ENCODE measurements at regions not wholly inside any gene's neighbourhood (a gene's known extent, or its start where the extent isn't known, plus 50 kb on each side); places are given as distances from the start of the nearest gene placed in this dataset.

- no peak overlapping the region for H3K9ac ChIP-seq (ENCODE audit: low read length)
- no peaks in the 10 kb centered on the region for H3K36me3 ChIP-seq (replicated peaks; ENCODE audit: insufficient read depth, low read length)
- no peak for TF ChIP-seq EZH2 (optimal IDR thresholded peaks at IDR 0.05; ENCODE audit: low read depth, low read length)
- TF ChIP-seq EZH2phosphoT487 (IDR thresholded peaks at IDR 0.05; ENCODE audit: low read length) = no peak
- TF ChIP-seq, protein P1, sequence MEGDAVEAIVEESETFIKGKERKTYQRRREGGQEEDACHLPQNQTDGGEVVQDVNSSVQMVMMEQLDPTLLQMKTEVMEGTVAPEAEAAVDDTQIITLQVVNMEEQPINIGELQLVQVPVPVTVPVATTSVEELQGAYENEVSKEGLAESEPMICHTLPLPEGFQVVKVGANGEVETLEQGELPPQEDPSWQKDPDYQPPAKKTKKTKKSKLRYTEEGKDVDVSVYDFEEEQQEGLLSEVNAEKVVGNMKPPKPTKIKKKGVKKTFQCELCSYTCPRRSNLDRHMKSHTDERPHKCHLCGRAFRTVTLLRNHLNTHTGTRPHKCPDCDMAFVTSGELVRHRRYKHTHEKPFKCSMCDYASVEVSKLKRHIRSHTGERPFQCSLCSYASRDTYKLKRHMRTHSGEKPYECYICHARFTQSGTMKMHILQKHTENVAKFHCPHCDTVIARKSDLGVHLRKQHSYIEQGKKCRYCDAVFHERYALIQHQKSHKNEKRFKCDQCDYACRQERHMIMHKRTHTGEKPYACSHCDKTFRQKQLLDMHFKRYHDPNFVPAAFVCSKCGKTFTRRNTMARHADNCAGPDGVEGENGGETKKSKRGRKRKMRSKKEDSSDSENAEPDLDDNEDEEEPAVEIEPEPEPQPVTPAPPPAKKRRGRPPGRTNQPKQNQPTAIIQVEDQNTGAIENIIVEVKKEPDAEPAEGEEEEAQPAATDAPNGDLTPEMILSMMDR (IDR thresholded peaks at IDR 0.05; ENCODE audit: low read length) = no peak
- no peaks in the 10 kb centered on the region for H3F3A ChIP-seq (ENCODE audit: insufficient read depth, low read length)
- H3K4me3 ChIP-seq (ENCODE audit: low read length) = no peak overlapping the region
- no peaks in the 10 kb centered on the region for H3K9me3 ChIP-seq (replicated peaks; ENCODE audit: insufficient read depth, low read length)
- no peaks in the 10 kb centered on the region for H3K9me2 ChIP-seq (replicated peaks; ENCODE audit: insufficient read depth, low read length)
- peaks cover 90% of the 10 kb centered on the region for H3K27me3 ChIP-seq (replicated peaks; ENCODE audit: insufficient read depth, low read length)
- H2AFZ ChIP-seq (ENCODE audit: low read length) = no peak overlapping the region
- no peak overlapping the region for H3K27ac ChIP-seq (ENCODE audit: low read length)
- DNase-seq = no peak
- H3K4me2 ChIP-seq (ENCODE audit: low read depth, low read length) = no peak overlapping the region
- H3K79me2 ChIP-seq (ENCODE audit: low read length) = no peaks in the 10 kb centered on the region
- H4K20me1 ChIP-seq (ENCODE audit: insufficient read depth, low read length) = no peaks in the 10 kb centered on the region
- H3K4me1 ChIP-seq (ENCODE audit: low read length) = no peaks in the 10 kb centered on the region
These were observed 167.5 kb downstream of the URI1 start for GRCh38 chr19:30109565-30109964.

DNA sequence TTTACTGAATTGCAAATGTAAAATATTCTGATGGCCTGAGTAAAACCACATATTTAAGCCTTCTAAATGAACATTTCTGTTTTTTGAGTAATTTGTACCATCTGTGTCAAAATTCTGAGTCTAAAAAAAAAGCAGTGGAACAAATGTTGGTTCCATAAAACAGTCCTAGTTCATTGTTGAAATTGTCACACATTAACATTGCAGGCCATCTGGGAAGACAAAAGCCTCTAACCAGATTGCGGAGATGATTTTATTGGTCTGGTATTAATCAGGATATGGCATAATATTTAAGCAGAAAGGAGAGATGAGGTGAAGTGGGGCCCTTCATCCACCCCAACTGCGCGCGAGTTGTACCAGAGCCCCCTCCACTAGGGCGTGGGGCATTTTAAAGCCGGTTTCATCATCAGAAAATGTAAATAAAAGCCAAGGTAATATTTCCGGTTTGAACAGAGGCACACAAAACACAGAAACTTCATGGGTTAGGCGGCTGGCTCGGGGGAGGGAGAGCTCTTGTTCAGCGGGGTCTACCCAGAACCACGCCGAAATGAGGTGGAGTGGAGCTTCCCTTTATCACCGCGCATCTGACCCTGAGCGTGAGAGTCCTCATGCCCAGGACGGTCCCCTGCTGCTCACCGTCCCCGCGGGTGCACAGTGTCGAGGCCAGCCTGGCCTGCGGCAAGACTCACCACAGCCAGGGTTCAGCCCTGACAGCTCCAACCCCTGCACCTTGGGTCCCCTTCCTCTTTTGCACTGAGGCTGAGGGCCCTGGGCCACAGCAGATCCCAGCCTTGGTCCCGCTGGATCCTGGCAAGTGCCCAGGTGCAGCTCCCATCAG lies 169.2 kb downstream of the URI1 start:
- Histone ChIP-seq H3K9me2 (replicated peaks; ENCODE audit: insufficient read depth, low read length) (no peaks in the 10 kb centered on the region), H4K20me1 (ENCODE audit: insufficient read depth, low read length) (no peaks in the 10 kb centered on the region), H3K4me1 (ENCODE audit: low read length) (no peaks in the 10 kb centered on the region), H3K27ac (ENCODE audit: low read length) (no peak overlapping the region), H3K9me3 (replicated peaks; ENCODE audit: insufficient read depth, low read length) (no peaks in the 10 kb centered on the region), H3K79me2 (ENCODE audit: low read length) (no peaks in the 10 kb centered on the region), H2AFZ (ENCODE audit: low read length) (no peak overlapping the region), H3K27me3 (replicated peaks; ENCODE audit: insufficient read depth, low read length) (peaks cover 90% of the 10 kb centered on the region), H3K36me3 (replicated peaks; ENCODE audit: insufficient read depth, low read length) (no peaks in the 10 kb centered on the region), H3K9ac (ENCODE audit: low read length) (no peak overlapping the region), H3K4me3 (ENCODE audit: low read length) (no peak overlapping the region), H3F3A (ENCODE audit: insufficient read depth, low read length) (no peaks in the 10 kb centered on the region), H3K4me2 (ENCODE audit: low read depth, low read length) (no peak overlapping the region)
- no peak for DNase-seq
- TF ChIP-seq EZH2 (optimal IDR thresholded peaks at IDR 0.05; ENCODE audit: low read depth, low read length) (no peak), EZH2phosphoT487 (IDR thresholded peaks at IDR 0.05; ENCODE audit: low read length) (no peak)
- TF ChIP-seq, protein P1 (IDR thresholded peaks at IDR 0.05; ENCODE audit: low read length) = no peak

- Histone ChIP-seq H2AFZ (ENCODE audit: low read length) (no peak overlapping the region), H3K79me2 (ENCODE audit: low read length) (no peaks in the 10 kb centered on the region), H3K4me1 (ENCODE audit: low read length) (no peaks in the 10 kb centered on the region), H3K36me3 (replicated peaks; ENCODE audit: insufficient read depth, low read length) (no peaks in the 10 kb centered on the region), H3K27ac (ENCODE audit: low read length) (no peak overlapping the region), H3K9ac (ENCODE audit: low read length) (no peak overlapping the region), H3K9me2 (replicated peaks; ENCODE audit: insufficient read depth, low read length) (no peaks in the 10 kb centered on the region), H3K9me3 (replicated peaks; ENCODE audit: insufficient read depth, low read length) (no peaks in the 10 kb centered on the region), H3K27me3 (replicated peaks; ENCODE audit: insufficient read depth, low read length) (peaks cover 85% of the 10 kb centered on the region), H3F3A (ENCODE audit: insufficient read depth, low read length) (no peaks in the 10 kb centered on the region), H4K20me1 (ENCODE audit: insufficient read depth, low read length) (no peaks in the 10 kb centered on the region), H3K4me2 (ENCODE audit: low read depth, low read length) (no peak overlapping the region), H3K4me3 (ENCODE audit: low read length) (no peak overlapping the region)
- no peak for DNase-seq
- TF ChIP-seq EZH2phosphoT487 (IDR thresholded peaks at IDR 0.05; ENCODE audit: low read length) = no peak
- no peak for TF ChIP-seq EZH2 (optimal IDR thresholded peaks at IDR 0.05; ENCODE audit: low read depth, low read length)
- TF ChIP-seq, protein P1 (IDR thresholded peaks at IDR 0.05; ENCODE audit: low read length) = no peak
These were observed 170.1 kb downstream of the URI1 start for GRCh38 chr19:30112171-30112570.

Measured in MM.1S (cell line).